ENCODE measurements at regions not wholly inside any gene's neighbourhood (a gene's known extent, or its start where the extent isn't known, plus 50 kb on each side); places are given as distances from the start of the nearest gene placed in this dataset.

GRCh38 chr21:39097335-39097861 lies 85.9 kb downstream of the PSMG1 start:
- H2AK5ac ChIP-seq (ENCODE audit: low read depth, low read length): peak overlapping the region; percentile 33; the same call in 1 of the 2 replicates
- H3K4me3 ChIP-seq (ENCODE audit: insufficient read depth, low read depth, low read length): no peak overlapping the region
- no peak overlapping the region for H3K4me2 ChIP-seq (ENCODE audit: low read depth, low read length)
- no peak overlapping the region for H3K27ac ChIP-seq (ENCODE audit: insufficient read depth, low read length)
- H3K27me3 ChIP-seq (ENCODE audit: control insufficient read depth, insufficient read depth, low read length): no peaks in the 10 kb centered on the region; the same call in 1 of the 2 replicates
- no peak overlapping the region for H2AFZ ChIP-seq (replicated peaks; ENCODE audit: low read length, poor library complexity)
- H3K14ac ChIP-seq (replicated peaks; ENCODE audit: low read depth, low read length): no peak overlapping the region
- dilution Hi-C loops (cut with HindIII; ENCODE audit: low sequenced_read_pairs, unreplicated experiment): no loop called here
- in situ Hi-C loops (cut with MboI; ENCODE audit: low sequenced_read_pairs): no loop called here
- intact Hi-C loops (cut with micrococcal nuclease): no loop called here
- H3K9ac ChIP-seq (ENCODE audit: low read depth, low read length): no peak overlapping the region
- no peaks in the 10 kb centered on the region for H4K20me1 ChIP-seq (ENCODE audit: insufficient read depth, low read length)
- BruUV-seq (replicated peaks): no TSS peak
- no peak for ATAC-seq (ENCODE audit: low read depth)
- H3K4ac ChIP-seq (ENCODE audit: low read depth, low read length): peak overlapping the region; percentile 3; the same call in 1 of the 2 replicates
- no peak overlapping the region for H3K23ac ChIP-seq (ENCODE audit: low read depth, low read length)
- peaks cover 10% of the 10 kb centered on the region for H3K4me1 ChIP-seq (ENCODE audit: control insufficient read depth, insufficient read depth, low read length)
- H3K56ac ChIP-seq (ENCODE audit: extremely low read depth, insufficient read depth, low read length): no peak overlapping the region
- H2AK9ac ChIP-seq (replicated peaks; ENCODE audit: low read depth, low read length, poor library complexity): peak overlapping the region; percentile 23
- no peak overlapping the region for H2BK5ac ChIP-seq (ENCODE audit: low read depth, low read length, poor library complexity, severe bottlenecking)
- H2BK120ac ChIP-seq (ENCODE audit: low read depth, low read length): no peak overlapping the region
- no peak overlapping the region for H4K5ac ChIP-seq (ENCODE audit: low read depth, low read length)
- H3K9me1 ChIP-seq (ENCODE audit: insufficient read depth, low read length): peaks cover 3% of the 10 kb centered on the region
- no peak overlapping the region; the same call in 1 of the 2 replicates for H2BK20ac ChIP-seq (ENCODE audit: low read depth, low read length)
- no peaks in the 10 kb centered on the region; the same call in 1 of the 2 replicates for H3K9me3 ChIP-seq (ENCODE audit: control insufficient read depth, insufficient read depth, low read length)
- DNase-seq: no peak
- H3K79me1 ChIP-seq (ENCODE audit: low read depth in 1 of 2, low read length in 2 of 2): no peaks in the 10 kb centered on the region
- 0 out of 2 replicates have a peak overlapping the region, but pooled peaks have one; percentile 46 for H4K91ac ChIP-seq (ENCODE audit: insufficient read depth, low read depth, low read length)
- ChIA-PET POLR2A (ENCODE audit: unreplicated experiment) (no interaction called here), CTCF (interaction anchor here (0.5 kb wide), 1 partner anchor 195 kb away, joined by 3 read pairs; no protein-coding TSS in a partner anchor)
- no peak overlapping the region for H4K8ac ChIP-seq (ENCODE audit: low read depth in 2 of 2, low read length in 2 of 2)
- peak overlapping the region; percentile 65; the same call in 1 of the 3 replicates for H2BK15ac ChIP-seq (ENCODE audit: low read depth, low read length)
- WGBS, 2 experiments (ENCODE audit: extremely low coverage in 2 of 2, insufficient read length in 1 of 2): 94% methylated on average over 7 of the region's 13 CpGs; no CpG with 5 or more reads in 1 of the 2 experiments
- no peaks in the 10 kb centered on the region for H3K36me3 ChIP-seq (ENCODE audit: control insufficient read depth, insufficient read depth, low read length)
- H3K18ac ChIP-seq (ENCODE audit: low read depth, low read length): no peak overlapping the region
- no peak for TF ChIP-seq RAD21 (IDR thresholded peaks at IDR 0.05; ENCODE audit: low read length)
